ENCODE measurements at regions not wholly inside any gene's neighbourhood (a gene's known extent, or its start where the extent isn't known, plus 50 kb on each side); places are given as distances from the start of the nearest gene placed in this dataset.

- TF ChIP-seq CTCF (optimal IDR thresholded peaks at IDR 0.05 in 1 of 3, IDR thresholded peaks at IDR 0.05 in 1 of 3, conservative IDR thresholded peaks at IDR 0.05 in 1 of 3; ENCODE audit: extremely low read depth in 1 of 3, insufficient read depth in 2 of 3, low read length in 3 of 3) (no peak), EZH2 (IDR thresholded peaks at IDR 0.05; ENCODE audit: low read length) (no peak)
Measured at GRCh38 chr9:80158131-80158530, 586.4 kb downstream of the TLE4 start.
